GM12864 (cell line): ENCODE measurements at regions not wholly inside any gene's neighbourhood (a gene's known extent, or its start where the extent isn't known, plus 50 kb on each side); places are given as distances from the start of the nearest gene placed in this dataset.

Experiments
- DNase-seq: peaks from one replicate; pipeline ENCODE4 v3.0.0-alpha.2; 2011; ENCODE audit warnings: low read depth
- H3K4me3 ChIP-seq: 2 replicates; pipeline ENCODE4 v1.5.1; 2011; ENCODE audit warnings: mild to moderate bottlenecking, low read depth, low read length, control low read depth
- TF ChIP-seq, protein P1 (sequence below): IDR thresholded peaks from 2 replicates; pipeline ENCODE4 v1.5.1; 2011; ENCODE audit warnings: low read depth, mild to moderate bottlenecking, moderate library complexity, low read length, control low read depth, inconsistent platforms; ENCODE audit errors: missing control alignments

DNA sequence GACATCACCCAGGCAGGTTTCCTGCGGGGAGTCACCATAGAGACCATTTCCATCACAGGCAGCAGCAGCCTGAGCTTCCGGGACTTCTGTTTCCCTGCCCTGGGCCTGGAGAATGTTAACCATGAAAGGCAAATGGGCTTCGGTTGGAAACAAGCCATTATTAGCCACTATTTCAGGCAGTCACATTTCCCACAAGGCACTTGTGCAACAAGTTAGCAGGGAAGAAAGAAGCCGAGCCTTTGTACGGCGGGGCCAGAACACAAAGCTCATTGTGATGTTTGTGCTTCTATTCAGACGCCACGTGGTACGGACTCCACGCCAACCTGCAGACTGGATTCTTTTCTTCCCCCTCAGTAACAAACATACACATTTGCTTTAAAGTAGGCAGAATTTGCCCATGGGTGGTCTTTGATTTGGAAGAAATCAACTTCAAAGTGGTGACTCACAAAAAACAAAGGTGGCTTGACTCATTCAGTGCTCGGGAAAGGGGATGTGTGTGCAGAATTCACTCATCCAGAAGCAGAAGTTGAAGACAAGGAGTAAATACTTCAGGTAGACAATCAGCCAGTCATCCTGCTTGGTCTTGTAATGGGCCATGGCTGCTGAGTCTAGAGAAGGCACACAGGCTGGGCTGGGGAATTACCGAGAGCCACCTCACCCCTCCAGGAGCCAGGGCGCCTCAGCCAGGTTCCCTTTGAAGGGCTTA, 154.2 kb upstream of the PRMT8 start:
- DNase-seq, result no peak
- no peak overlapping the region for H3K4me3 ChIP-seq
- TF ChIP-seq, protein P1, sequence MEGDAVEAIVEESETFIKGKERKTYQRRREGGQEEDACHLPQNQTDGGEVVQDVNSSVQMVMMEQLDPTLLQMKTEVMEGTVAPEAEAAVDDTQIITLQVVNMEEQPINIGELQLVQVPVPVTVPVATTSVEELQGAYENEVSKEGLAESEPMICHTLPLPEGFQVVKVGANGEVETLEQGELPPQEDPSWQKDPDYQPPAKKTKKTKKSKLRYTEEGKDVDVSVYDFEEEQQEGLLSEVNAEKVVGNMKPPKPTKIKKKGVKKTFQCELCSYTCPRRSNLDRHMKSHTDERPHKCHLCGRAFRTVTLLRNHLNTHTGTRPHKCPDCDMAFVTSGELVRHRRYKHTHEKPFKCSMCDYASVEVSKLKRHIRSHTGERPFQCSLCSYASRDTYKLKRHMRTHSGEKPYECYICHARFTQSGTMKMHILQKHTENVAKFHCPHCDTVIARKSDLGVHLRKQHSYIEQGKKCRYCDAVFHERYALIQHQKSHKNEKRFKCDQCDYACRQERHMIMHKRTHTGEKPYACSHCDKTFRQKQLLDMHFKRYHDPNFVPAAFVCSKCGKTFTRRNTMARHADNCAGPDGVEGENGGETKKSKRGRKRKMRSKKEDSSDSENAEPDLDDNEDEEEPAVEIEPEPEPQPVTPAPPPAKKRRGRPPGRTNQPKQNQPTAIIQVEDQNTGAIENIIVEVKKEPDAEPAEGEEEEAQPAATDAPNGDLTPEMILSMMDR, result no peak

DNA sequence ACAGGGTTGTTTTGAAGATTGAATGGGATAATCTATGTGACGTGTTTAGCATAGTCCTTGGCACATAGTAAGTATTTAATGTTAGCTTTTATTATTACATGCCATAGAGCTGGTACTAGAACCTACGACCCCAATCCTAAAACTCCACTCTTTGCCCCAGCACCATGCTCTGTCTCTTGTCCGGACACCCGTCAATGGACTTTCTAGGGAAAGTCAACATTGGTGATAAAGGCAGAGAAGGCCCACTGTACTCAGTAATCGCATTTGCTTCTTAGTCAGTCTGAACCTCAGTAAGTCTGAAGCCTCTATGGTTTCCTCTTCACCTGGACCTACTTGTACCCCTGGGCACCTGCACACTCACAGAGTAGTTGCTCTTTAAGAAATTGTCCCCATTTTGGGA, 153.1 kb upstream of the PRMT8 start:
- H3K4me3 ChIP-seq, result no peak overlapping the region
- TF ChIP-seq, protein P1, result no peak
- DNase-seq, result no peak

DNA sequence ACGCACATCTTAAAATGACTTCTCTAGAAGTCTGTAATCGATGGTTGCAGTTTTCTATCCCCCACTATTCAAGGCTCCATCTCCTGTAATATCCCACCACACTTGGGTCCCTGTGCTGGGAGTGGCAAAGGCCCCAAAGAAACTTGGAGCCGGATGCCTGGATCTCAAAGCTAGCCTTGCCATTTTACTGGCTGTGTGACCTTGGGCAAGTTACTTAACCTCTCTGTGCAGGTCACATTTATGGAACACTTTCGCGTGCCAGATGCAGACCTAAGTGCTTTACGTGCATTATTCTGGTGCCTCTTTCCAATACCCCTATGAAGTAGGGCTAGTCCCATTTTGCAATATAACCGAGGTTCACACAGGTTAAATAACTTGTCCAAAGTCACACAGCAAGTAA, 151.8 kb upstream of the PRMT8 start:
- TF ChIP-seq, protein P1, result no peak

DNA sequence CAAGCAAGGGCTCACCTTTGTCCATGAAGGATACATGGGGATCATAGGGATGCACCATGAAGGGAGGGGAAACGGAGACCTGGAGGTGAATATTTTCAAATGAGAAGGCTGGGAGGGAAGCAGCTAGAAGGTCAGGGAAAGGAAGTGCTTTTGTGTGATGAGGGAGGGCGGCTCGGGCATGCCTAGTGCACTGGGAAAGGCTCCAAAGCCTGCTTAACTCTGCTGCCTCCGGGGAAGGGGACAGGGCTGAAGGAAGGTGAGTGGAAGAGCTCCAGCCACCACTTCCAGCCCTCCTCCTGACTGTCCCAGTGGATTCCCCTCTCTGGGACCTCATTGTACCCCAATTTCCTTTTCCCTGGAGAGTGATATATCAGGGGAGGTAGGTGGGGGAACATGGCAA, 149.4 kb upstream of the PRMT8 start:
- DNase-seq, result no peak
- TF ChIP-seq, protein P1, result no peak
- H3K4me3 ChIP-seq, result no peak overlapping the region

More for the DNA sequence above, 151.8 kb upstream of the PRMT8 start:
- no peak for DNase-seq
- no peak overlapping the region for H3K4me3 ChIP-seq

DNA sequence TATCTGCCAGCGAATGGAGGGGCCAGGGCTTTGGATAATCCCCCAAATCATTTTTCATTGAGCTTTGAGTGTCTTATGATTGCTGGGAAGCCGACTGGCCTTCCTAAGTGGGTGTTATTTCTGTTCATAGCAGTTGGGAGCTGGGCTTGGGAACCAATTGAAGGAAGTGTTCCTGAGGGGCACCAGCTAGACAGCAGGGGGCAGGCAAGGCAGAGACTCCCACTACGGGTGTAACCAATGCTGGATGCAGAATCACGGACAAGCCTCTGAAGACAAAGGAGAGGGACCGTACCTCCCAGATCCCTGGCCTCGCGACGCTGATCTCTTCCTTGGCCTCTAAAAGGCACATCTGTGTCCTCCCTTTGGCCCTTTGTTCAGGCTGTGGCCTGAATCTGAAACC, 149.0 kb upstream of the PRMT8 start:
- DNase-seq, result no peak
- TF ChIP-seq, protein P1, result peak; percentile 38
- H3K4me3 ChIP-seq, result no peak overlapping the region

DNA sequence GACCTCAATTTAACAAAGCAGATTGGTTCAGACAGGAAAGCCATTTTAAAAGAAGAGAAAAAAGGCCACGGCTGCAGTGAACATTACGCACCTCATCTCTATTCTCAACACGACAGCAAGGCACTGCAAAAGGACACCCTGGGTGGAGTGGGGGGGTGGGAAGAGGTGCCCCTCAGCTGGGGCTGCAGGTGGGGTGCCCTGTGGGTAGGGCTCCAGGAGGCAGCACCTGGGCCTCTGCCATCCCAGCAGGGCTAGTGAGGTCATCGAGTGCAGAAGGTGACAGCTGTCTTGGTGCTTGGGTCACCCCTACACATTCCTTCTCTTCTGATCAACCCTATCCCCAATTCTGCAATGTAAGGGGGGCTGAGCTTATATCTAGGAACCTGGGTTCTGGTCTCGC, 142.9 kb upstream of the PRMT8 start:
- DNase-seq, result no peak
- TF ChIP-seq, protein P1, result no peak
- no peak overlapping the region for H3K4me3 ChIP-seq

DNA sequence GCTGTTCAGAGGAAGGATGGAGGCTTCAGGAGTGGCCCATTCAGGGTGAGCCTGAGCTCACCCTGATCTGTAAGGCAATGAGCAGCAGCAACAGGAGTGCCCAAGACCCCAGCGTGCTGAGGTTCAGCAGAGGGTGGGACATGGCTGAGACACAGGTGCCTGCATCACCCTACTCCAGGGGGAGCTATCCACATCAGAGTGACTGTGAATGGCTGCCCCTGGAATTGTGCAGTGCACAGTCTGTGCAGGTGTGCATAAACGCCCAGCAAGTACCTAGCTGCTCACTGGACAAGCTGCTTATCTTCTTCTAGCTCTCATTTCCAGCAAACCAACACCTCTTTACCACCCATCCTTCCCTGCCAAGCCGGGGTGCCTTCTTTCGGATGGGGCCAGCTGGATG, 140.6 kb upstream of the PRMT8 start:
- TF ChIP-seq, protein P1, result no peak

More for the DNA sequence above, 140.6 kb upstream of the PRMT8 start:
- H3K4me3 ChIP-seq, result no peak overlapping the region
- DNase-seq, result no peak
